GM12878 (cell line): ENCODE measurements at regions not wholly inside any gene's neighbourhood (a gene's known extent, or its start where the extent isn't known, plus 50 kb on each side); places are given as distances from the start of the nearest gene placed in this dataset.

Experiments used
- ATAC-seq: fragments of 200-7000 bp; cut with Tn5 transposase; 3 replicates; pipeline ENCODE4 v1.9.1; 2020; ENCODE audit warnings: mild to moderate bottlenecking, moderate library complexity
- BruUV-seq: library from RNA; stranded (reverse); fragments of 400-500 nt; replicated peaks from 2 replicates; lab custom pipeline; 2021; lab: Mats Ljungman, UMichigan
- CTCF ChIA-PET: fragments of 300-600 bp; sonication (Branson Sonifier 250); formaldehyde crosslinking; extraction: SDS; loops from one replicate; lab custom pipeline; 2021; ENCODE audit warnings: inconsistent platforms; lab: Yijun Ruan, JAX
- POLR2A ChIA-PET: fragments of 350-600 bp; formaldehyde crosslinking; extraction: SDS; loops from one replicate; lab custom pipeline; 2021; ENCODE audit warnings: inconsistent platforms; lab: Charles Lee
- RAD21 ChIA-PET: fragments of 300-600 bp; sonication (Branson Sonifier 250); formaldehyde crosslinking; loops from one replicate; lab custom pipeline; 2023; ENCODE audit warnings: antibody characterized with exemption; ENCODE audit not compliant: unreplicated experiment; lab: Charles Lee
- SMC1A ChIA-PET: fragments of 300-600 bp; sonication (Branson Sonifier 250); formaldehyde crosslinking; loops from one replicate; lab custom pipeline; 2023; ENCODE audit not compliant: unreplicated experiment, uncharacterized antibody; lab: Charles Lee
- DNase-seq: peaks from one replicate; pipeline ENCODE4 v3.0.0-alpha.2; 2011; ENCODE audit warnings: low read depth, low spot score
- FAIRE-seq: peaks from 3 replicates; lab custom pipeline; 2011; peaks lifted over from hg19 to GRCh38; lab: Jason Lieb, UNC
- H2AFZ ChIP-seq: 2 replicates; pipeline ENCODE4 v1.6.0; 2011; ENCODE audit warnings: low read depth, low read length, control low read depth; ENCODE audit not compliant: control insufficient read depth
- H3K27ac ChIP-seq: 2 replicates; pipeline ENCODE4 v1.5.1; 2011; ENCODE audit warnings: control low read depth; ENCODE audit not compliant: control insufficient read depth, insufficient read depth
- H3K27me3 ChIP-seq, 2 experiments: replicated peaks in 1 of 2; 2 replicates each; pipeline versions ENCODE4 v1.6.0 to v1.6.1; 2011; ENCODE audit warnings: low read length in 1 of 2; ENCODE audit not compliant: control insufficient read depth in 2 of 2, insufficient read depth in 2 of 2
- H3K36me3 ChIP-seq, 2 experiments: 2 replicates each; pipeline ENCODE4 v1.5.1; 2011; ENCODE audit warnings: low read length in 1 of 2; ENCODE audit not compliant: control insufficient read depth in 2 of 2, insufficient read depth in 2 of 2
- H3K4me1 ChIP-seq: 2 replicates; pipeline ENCODE4 v1.6.1; 2011; ENCODE audit warnings: mild to moderate bottlenecking, low read length, moderate library complexity, mixed read lengths; ENCODE audit not compliant: control insufficient read depth, insufficient read depth
- H3K4me2 ChIP-seq: 2 replicates; pipeline ENCODE4 v1.6.0; 2011; ENCODE audit warnings: control low read depth; ENCODE audit not compliant: control insufficient read depth, insufficient read depth
- H3K4me3 ChIP-seq: fragments of 200-600 bp; sonication (generic); 2 replicates; pipeline ENCODE4 v1.5.1; 2016
- H3K79me2 ChIP-seq: 2 replicates; pipeline ENCODE4 v1.6.0; 2011; ENCODE audit warnings: low read length; ENCODE audit not compliant: control insufficient read depth, insufficient read depth
- H3K9ac ChIP-seq: 2 replicates; pipeline ENCODE4 v1.8.0; 2011; ENCODE audit warnings: low read length, control low read depth, mixed read lengths; ENCODE audit not compliant: control insufficient read depth, insufficient read depth
- H3K9me3 ChIP-seq: replicated peaks from 3 replicates; pipeline ENCODE4 v1.5.1; 2011; ENCODE audit warnings: mild to moderate bottlenecking, low read length; ENCODE audit not compliant: control insufficient read depth, insufficient read depth
- H4K20me1 ChIP-seq: 2 replicates; pipeline ENCODE4 v1.6.0; 2011; ENCODE audit not compliant: control insufficient read depth, insufficient read depth
- BMI1 ChIP-seq: fragments of 450-650 bp; IDR thresholded peaks from 2 replicates; pipeline ENCODE4 v1.6.1; 2016; ENCODE audit warnings: mild to moderate bottlenecking, moderate library complexity, borderline replicate concordance
- GATAD2B ChIP-seq: fragments of 450-650 bp; conservative IDR thresholded peaks from 2 replicates; pipeline ENCODE4 v1.6.1; 2017; ENCODE audit warnings: low read depth, mild to moderate bottlenecking, moderate library complexity
- NR2C2 ChIP-seq: IDR thresholded peaks from 2 replicates; pipeline ENCODE4 v1.6.1; 2011; ENCODE audit warnings: borderline replicate concordance, low read depth; ENCODE audit not compliant: control insufficient read depth, insufficient read length
- RB1 ChIP-seq: fragments of 450-650 bp; formaldehyde crosslinking; IDR thresholded peaks from 2 replicates; pipeline ENCODE4 v1.6.1; 2017; ENCODE audit warnings: mild to moderate bottlenecking, borderline replicate concordance
- WGBS: methylation state at CpG from one replicate; pipeline ENCODE4 v1.1.6; 2016; ENCODE audit warnings: low lambda C conversion rate; ENCODE audit not compliant: insufficient replicate concordance, insufficient coverage; ENCODE audit errors: missing lambda C conversion rate; 5-methylcytosine and 5-hydroxymethylcytosine counted together
- in situ Hi-C: fragments of 300-500 bp; cut with MboI; formaldehyde crosslinking; loops from 9 replicates; pipeline ENCODE4 v1.14.3; 2018; ENCODE audit warnings: mixed read lengths
- intact Hi-C: fragments of 100-400 bp; cut with micrococcal nuclease; formaldehyde crosslinking; loops from one replicate; pipeline ENCODE4 v1.14.2; 2022; ENCODE audit not compliant: unreplicated experiment
- TF ChIP-seq, protein P1 (sequence below): fragments of 450-650 bp; IDR thresholded peaks from 2 replicates; pipeline ENCODE4 v1.6.1; 2017; ENCODE audit warnings: antibody characterized with exemption, mild to moderate bottlenecking, moderate library complexity
- TF ChIP-seq, protein P2 (sequence below): fragments of 450-650 bp; conservative IDR thresholded peaks from 2 replicates; pipeline ENCODE4 v1.6.1; 2017; ENCODE audit warnings: mild to moderate bottlenecking, moderate library complexity

- BruUV-seq: no TSS peak
- ChIA-PET POLR2A (no interaction called here), CTCF (no interaction called here), RAD21 (no interaction called here), SMC1A (no interaction called here)
- no peak overlapping the region for H2AFZ ChIP-seq
- no peaks in the 10 kb centered on the region for H3K4me1 ChIP-seq
- DNase-seq: no peak
- no peak overlapping the region for H3K27ac ChIP-seq
- H3K36me3 ChIP-seq: no peaks in the 10 kb centered on the region
- H3K4me2 ChIP-seq: no peak overlapping the region
- TF ChIP-seq NR2C2 (no peak), RB1 (no peak)
- intact Hi-C loops: no loop called here
- H3K79me2 ChIP-seq: no peaks in the 10 kb centered on the region
- H3K27me3 ChIP-seq: no peaks in the 10 kb centered on the region
- no peak overlapping the region for H3K4me3 ChIP-seq
- no peak for FAIRE-seq
- 4% methylated on average over 5 of the region's 5 CpGs for whole genome bisulfite sequencing
- in situ Hi-C loops: no loop called here
- H3K9me3 ChIP-seq: no peaks in the 10 kb centered on the region
- H3K9ac ChIP-seq: no peak overlapping the region
- H4K20me1 ChIP-seq: no peaks in the 10 kb centered on the region
- no peak for ATAC-seq
Measured at GRCh38 chr5:30100148-30100713, 1093.3 kb upstream of the CDH6 start.

DNA sequence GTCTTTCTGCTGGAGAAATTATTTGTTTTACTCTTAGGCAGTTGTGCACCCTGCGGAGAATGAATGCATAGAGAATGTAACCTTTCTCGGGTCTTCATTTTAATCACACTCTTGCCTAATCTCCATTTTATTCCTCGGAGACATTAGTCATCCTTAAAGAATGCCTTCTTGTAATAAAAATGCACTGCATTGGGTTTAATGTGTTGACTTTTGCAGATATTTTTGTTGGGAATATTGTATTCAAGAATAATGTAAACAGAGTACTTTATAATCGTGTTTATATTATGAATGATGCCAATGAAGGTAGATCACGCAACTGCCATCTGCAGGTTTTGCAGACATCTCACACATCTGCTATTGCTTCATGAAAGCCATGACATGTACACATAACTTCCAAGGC lies 1093.9 kb upstream of the CDH6 start:
- Histone ChIP-seq H3K4me3 (no peak overlapping the region), H3K9ac (no peak overlapping the region), H3K4me1 (no peaks in the 10 kb centered on the region), H3K9me3 (no peaks in the 10 kb centered on the region), H3K27me3 (no peaks in the 10 kb centered on the region), H3K79me2 (no peaks in the 10 kb centered on the region), H3K27ac (no peak overlapping the region)
- in situ Hi-C loops: no loop called here
- WGBS: 39% methylated on average over 5 of the region's 5 CpGs
- no peak for ATAC-seq
- CTCF ChIA-PET: no interaction called here
- FAIRE-seq: no peak
- TF ChIP-seq BMI1: no peak
- TF ChIP-seq, protein P1, sequence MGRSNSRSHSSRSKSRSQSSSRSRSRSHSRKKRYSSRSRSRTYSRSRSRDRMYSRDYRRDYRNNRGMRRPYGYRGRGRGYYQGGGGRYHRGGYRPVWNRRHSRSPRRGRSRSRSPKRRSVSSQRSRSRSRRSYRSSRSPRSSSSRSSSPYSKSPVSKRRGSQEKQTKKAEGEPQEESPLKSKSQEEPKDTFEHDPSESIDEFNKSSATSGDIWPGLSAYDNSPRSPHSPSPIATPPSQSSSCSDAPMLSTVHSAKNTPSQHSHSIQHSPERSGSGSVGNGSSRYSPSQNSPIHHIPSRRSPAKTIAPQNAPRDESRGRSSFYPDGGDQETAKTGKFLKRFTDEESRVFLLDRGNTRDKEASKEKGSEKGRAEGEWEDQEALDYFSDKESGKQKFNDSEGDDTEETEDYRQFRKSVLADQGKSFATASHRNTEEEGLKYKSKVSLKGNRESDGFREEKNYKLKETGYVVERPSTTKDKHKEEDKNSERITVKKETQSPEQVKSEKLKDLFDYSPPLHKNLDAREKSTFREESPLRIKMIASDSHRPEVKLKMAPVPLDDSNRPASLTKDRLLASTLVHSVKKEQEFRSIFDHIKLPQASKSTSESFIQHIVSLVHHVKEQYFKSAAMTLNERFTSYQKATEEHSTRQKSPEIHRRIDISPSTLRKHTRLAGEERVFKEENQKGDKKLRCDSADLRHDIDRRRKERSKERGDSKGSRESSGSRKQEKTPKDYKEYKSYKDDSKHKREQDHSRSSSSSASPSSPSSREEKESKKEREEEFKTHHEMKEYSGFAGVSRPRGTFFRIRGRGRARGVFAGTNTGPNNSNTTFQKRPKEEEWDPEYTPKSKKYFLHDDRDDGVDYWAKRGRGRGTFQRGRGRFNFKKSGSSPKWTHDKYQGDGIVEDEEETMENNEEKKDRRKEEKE: no peak
- TF ChIP-seq GATAD2B: no peak
- TF ChIP-seq, protein P2, sequence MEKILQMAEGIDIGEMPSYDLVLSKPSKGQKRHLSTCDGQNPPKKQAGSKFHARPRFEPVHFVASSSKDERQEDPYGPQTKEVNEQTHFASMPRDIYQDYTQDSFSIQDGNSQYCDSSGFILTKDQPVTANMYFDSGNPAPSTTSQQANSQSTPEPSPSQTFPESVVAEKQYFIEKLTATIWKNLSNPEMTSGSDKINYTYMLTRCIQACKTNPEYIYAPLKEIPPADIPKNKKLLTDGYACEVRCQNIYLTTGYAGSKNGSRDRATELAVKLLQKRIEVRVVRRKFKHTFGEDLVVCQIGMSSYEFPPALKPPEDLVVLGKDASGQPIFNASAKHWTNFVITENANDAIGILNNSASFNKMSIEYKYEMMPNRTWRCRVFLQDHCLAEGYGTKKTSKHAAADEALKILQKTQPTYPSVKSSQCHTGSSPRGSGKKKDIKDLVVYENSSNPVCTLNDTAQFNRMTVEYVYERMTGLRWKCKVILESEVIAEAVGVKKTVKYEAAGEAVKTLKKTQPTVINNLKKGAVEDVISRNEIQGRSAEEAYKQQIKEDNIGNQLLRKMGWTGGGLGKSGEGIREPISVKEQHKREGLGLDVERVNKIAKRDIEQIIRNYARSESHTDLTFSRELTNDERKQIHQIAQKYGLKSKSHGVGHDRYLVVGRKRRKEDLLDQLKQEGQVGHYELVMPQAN: no peak
- TF ChIP-seq, all 136 proteins: peak for 0
- ChIA-PET POLR2A (no interaction called here), RAD21 (no interaction called here), SMC1A (no interaction called here)
- DNase-seq: no peak
- Histone ChIP-seq H4K20me1 (no peaks in the 10 kb centered on the region), H2AFZ (no peak overlapping the region), H3K4me2 (no peak overlapping the region), H3K36me3 (no peaks in the 10 kb centered on the region)
- BruUV-seq: no TSS peak
- intact Hi-C loops: no loop called here
